DND-41 (cell line): ENCODE measurements at regions not wholly inside any gene's neighbourhood (a gene's known extent, or its start where the extent isn't known, plus 50 kb on each side); places are given as distances from the start of the nearest gene placed in this dataset.

ENCODE experiments used
- ATAC-seq: fragments of 200-7000 bp; cut with Tn5 transposase; 3 replicates; pipeline ENCODE4 v1.9.1; 2021; ENCODE audit warnings: low read depth; ENCODE audit not compliant: insufficient read depth
- DNase-seq: peaks from one replicate; pipeline ENCODE4 v3.0.0-alpha.2; 2020
- H2AFZ ChIP-seq: 2 replicates; pipeline ENCODE4 v1.6.0; 2012; ENCODE audit warnings: low read depth, low read length
- H3K27ac ChIP-seq: 2 replicates; pipeline ENCODE4 v1.5.1; 2012; ENCODE audit warnings: low read length, inconsistent platforms
- H3K27me3 ChIP-seq: fragments of 200-600 bp; sonication (generic); 2 replicates; pipeline ENCODE4 v1.6.0; 2012; ENCODE audit warnings: low read length, mild to moderate bottlenecking, inconsistent platforms; ENCODE audit not compliant: insufficient read depth, poor library complexity
- H3K36me3 ChIP-seq: 2 replicates; pipeline ENCODE4 v1.5.1; 2012; ENCODE audit warnings: low read length, inconsistent platforms; ENCODE audit not compliant: insufficient read depth
- H3K4me1 ChIP-seq: 2 replicates; pipeline ENCODE4 v1.5.1; 2012; ENCODE audit warnings: mild to moderate bottlenecking, low read length; ENCODE audit not compliant: insufficient read depth
- H3K4me2 ChIP-seq: 2 replicates; pipeline ENCODE4 v1.6.0; 2012; ENCODE audit warnings: mild to moderate bottlenecking, moderate library complexity, low read length, inconsistent platforms; ENCODE audit not compliant: insufficient read depth
- H3K4me3 ChIP-seq, 2 experiments: fragments of 200-600 bp in 1 of 2; shearing (Covaris generic) in 1 of 2; 2 replicates each; pipeline ENCODE4 v1.5.1; 2012 to 2016; ENCODE audit warnings: inconsistent platforms in 2 of 2, low read length in 2 of 2, mild to moderate bottlenecking in 2 of 2, low read depth in 1 of 2, moderate library complexity in 1 of 2
- H3K79me2 ChIP-seq: 2 replicates; pipeline ENCODE4 v1.6.0; 2012; ENCODE audit warnings: low read length, inconsistent platforms; ENCODE audit not compliant: insufficient read depth
- H3K9ac ChIP-seq: 2 replicates; pipeline ENCODE4 v1.6.0; 2012; ENCODE audit warnings: low read depth, mild to moderate bottlenecking, inconsistent platforms, low read length, moderate library complexity
- H3K9me3 ChIP-seq: 2 replicates; pipeline ENCODE4 v1.5.1; 2012; ENCODE audit warnings: low read length, moderate library complexity, mild to moderate bottlenecking, inconsistent platforms; ENCODE audit not compliant: insufficient read depth, severe bottlenecking
- H4K20me1 ChIP-seq: 2 replicates; pipeline ENCODE4 v1.6.0; 2012; ENCODE audit warnings: low read length; ENCODE audit not compliant: insufficient read depth
- CTCF ChIP-seq: IDR thresholded peaks from 2 replicates; pipeline ENCODE4 v1.5.1; 2012; ENCODE audit warnings: borderline replicate concordance, low read length, moderate library complexity, mild to moderate bottlenecking; ENCODE audit not compliant: poor library complexity, severe bottlenecking; ENCODE audit errors: extremely low read depth
- EZH2 ChIP-seq: IDR thresholded peaks from 3 replicates; pipeline ENCODE4 v1.6.1; 2012; ENCODE audit warnings: borderline replicate concordance, low read depth, mild to moderate bottlenecking, moderate library complexity, low read length, inconsistent platforms; ENCODE audit not compliant: severe bottlenecking

- no peaks in the 10 kb centered on the region for H3K36me3 ChIP-seq
- no peaks in the 10 kb centered on the region for H3K9me3 ChIP-seq
- H3K79me2 ChIP-seq: no peaks in the 10 kb centered on the region
- DNase-seq (no peak), ATAC-seq (no peak)
- TF ChIP-seq CTCF (no peak), EZH2 (no peak)
- H4K20me1 ChIP-seq: no peaks in the 10 kb centered on the region
- no peak overlapping the region for H3K9ac ChIP-seq
- H3K27ac ChIP-seq: no peak overlapping the region
- H2AFZ ChIP-seq: no peak overlapping the region
- no peaks in the 10 kb centered on the region for H3K27me3 ChIP-seq
- H3K4me2 ChIP-seq: no peak overlapping the region
- no peaks in the 10 kb centered on the region for H3K4me1 ChIP-seq
- H3K4me3 ChIP-seq: no peak overlapping the region
Observed at GRCh38 chr16:65318138-65318537, 196.3 kb upstream of the CDH11 start.

GRCh38 chr16:65316808-65317207 lies 194.9 kb upstream of the CDH11 start:
- Histone ChIP-seq H4K20me1 (no peaks in the 10 kb centered on the region), H3K4me2 (no peak overlapping the region), H3K4me3 (no peak overlapping the region), H3K36me3 (no peaks in the 10 kb centered on the region), H3K27me3 (no peaks in the 10 kb centered on the region), H3K9ac (no peak overlapping the region), H3K27ac (no peak overlapping the region), H3K79me2 (no peaks in the 10 kb centered on the region), H2AFZ (no peak overlapping the region), H3K4me1 (no peaks in the 10 kb centered on the region), H3K9me3 (no peaks in the 10 kb centered on the region)
- no peak for ATAC-seq
- no peak for TF ChIP-seq CTCF
- TF ChIP-seq EZH2: no peak
- no peak for DNase-seq

- H3K79me2 ChIP-seq: no peaks in the 10 kb centered on the region
- H2AFZ ChIP-seq: no peak overlapping the region
- H3K9me3 ChIP-seq: no peaks in the 10 kb centered on the region
- H3K36me3 ChIP-seq: no peaks in the 10 kb centered on the region
- TF ChIP-seq CTCF (no peak), EZH2 (no peak)
- H3K27ac ChIP-seq: no peak overlapping the region
- H3K4me3 ChIP-seq: no peak overlapping the region
- H3K9ac ChIP-seq: no peak overlapping the region
- no peaks in the 10 kb centered on the region for H4K20me1 ChIP-seq
- H3K4me1 ChIP-seq: no peaks in the 10 kb centered on the region
- no peak for DNase-seq
- H3K4me2 ChIP-seq: no peak overlapping the region
- ATAC-seq: no peak
- H3K27me3 ChIP-seq: no peaks in the 10 kb centered on the region
Observed at GRCh38 chr16:65315081-65315780, 193.4 kb upstream of the CDH11 start.
